ENCODE measurements at regions not wholly inside any gene's neighbourhood (a gene's known extent, or its start where the extent isn't known, plus 50 kb on each side); places are given as distances from the start of the nearest gene placed in this dataset.

DNA sequence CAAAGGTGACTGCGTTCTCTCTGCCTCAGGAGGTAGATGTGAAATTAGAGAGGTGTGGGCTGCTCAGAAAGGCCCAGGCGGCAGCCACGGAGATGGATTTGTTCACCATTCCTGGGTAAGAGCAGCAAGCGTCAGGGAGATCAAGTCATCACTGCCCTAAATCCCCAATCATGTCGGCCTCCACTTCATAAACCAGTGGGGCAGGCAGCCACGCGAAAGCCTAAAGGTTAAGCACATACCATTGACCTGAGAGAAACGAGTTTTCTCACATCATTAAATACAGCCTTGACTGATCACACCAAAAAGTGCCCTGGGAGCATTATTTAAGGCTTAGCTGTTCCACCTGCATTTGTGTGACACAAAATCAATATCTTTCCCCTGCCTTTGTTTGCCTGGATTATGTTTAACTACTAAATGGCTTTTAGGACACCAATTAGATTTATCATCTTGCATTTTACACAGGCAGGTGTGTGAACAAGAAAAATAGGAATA lies 50.7 kb upstream of the FOXB1 start:
- no peak for DNase-seq

DNA sequence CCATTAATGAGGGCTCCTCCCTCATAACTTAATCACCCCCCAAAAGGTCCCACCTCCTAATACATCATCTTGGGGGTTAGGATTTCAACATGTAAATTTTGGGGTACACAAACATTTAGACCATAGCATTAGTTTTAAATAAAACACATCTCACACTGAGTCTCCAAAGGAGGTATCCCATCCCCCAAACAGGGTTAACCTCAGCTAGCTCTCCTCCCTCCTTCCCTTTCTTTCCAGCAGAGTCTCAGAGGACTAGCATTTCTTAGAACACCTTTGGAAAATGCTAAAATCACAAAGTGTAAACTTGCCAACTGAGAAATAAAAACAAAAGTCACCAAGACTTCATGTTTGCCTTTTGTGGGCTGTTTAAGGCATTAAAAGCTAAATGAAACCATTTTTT lies 51.2 kb upstream of the FOXB1 start:
- DNase-seq, result no peak

DNA sequence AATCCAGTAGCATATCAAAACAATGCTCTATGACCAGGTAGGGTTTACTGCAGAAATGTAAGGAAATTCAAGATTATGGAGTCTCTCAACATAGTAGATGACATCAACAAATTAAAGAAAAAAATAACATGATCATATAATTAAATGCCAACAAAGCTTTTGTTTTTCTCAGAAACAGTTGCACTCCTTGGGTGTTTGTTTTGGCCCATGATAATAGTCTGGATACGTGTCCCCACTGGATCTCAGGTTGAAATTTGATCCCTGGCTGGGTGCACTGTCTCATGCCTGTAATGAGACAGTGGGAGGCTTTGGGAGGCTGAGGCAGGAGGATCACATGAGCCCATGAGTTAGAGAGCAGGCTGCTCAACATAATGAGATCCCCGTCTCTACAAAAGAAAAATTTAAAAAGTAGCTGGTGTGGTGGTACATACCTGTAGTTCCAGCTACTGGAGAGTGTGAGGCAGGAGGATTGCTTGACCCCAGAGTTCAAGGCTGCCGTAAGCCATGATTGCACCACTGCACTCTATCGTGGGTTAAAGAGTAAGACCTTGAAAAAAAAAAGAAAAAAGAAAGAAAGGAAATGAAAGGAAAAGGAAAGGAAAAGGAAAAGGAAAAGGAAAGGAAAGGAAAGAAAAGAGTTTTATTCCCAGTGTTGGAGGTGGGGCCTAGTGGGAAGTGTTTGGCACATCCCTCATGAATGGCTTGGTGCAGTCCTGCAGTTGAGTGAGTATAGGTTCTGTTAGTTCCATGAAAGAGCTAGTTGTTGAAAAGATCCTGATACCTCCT lies 53.3 kb upstream of the FOXB1 start:
- no peak for DNase-seq

DNA sequence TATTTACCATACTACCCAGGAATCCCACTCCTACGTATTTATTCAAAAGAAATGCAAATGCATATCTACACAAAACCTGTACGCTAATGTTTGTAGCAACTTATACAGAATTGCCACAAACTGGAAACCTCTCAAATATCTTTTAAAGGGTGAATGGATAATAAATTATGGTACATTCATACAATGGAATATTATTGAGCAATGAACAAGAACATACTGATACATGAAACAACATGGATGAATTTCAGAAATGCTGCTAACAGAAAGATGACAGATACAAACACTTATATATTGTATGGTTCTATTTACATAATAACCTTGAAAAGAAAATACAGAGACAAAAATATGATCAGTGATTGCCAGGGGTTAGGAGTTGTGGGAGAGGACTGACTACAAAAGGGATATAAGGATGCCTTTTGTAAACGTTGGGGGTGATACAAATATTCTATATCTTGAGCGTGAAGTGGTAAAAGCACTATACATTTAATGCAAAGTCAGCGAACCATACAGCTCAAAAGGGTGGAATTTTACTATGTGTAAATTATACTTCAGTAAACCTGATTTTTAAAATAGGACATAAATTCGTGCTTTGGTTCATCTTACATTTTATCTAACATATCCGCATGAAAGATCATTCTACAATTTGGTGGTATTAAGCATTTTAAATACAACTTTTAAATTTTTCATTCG lies 55.0 kb upstream of the FOXB1 start:
- no peak for DNase-seq

DNA sequence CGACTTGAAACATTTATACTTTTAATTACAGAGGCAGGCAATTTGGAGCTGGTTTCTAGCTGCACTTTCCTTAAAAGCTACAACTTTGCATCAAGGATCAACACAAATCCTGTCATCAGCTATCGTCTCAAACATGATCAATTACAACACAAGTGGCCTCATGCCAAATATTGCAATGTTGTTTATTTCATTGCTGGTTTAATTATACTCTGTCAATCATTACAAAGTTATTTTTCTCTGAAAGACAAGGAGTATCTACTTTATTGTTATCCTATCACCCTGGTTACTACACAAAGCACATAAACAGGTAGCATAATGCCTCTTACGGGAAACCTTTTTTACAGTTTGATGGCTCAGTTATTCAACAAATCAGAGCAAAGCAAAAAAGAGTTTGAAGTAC lies 58.0 kb upstream of the FOXB1 start:
- no peak for DNase-seq

DNA sequence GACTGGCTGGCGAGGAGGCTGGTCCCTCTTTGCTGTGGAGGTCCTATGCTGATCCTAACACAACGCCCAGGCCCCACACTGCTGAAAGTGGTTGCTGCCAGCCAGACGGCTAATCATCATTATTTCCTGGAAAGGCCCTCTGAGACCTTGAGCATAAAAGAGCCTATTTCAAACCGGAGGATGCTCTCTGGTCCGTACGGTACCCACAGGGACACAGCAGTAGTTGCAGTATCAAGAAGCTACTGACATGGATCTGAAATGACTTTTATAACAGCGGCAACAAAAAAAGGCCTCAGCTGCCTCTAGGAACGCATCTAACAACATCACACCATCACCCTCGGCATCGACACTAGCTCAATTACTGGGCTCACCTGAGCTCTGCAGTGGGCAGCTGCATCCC lies 59.1 kb upstream of the FOXB1 start:
- no peak for DNase-seq

DNA sequence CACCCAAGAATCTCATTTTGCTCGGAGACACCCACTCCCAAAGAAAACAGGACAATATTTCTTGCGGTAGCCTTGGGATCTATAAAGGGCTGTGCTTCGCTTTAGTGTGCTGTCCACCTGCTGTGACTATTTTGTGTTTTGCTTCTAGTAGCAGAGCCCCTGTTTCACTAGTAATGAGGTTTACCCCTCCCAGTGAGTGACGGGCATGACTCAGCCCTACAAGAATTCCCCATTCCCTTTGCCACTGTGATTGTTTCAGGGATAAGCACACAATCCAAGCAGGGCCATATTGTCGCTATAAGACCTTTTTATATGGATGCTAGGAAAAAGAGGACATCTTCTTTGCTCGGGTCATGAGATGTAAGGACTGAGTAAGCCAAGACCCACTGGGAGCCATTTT lies 62.5 kb upstream of the FOXB1 start:
- no peak for DNase-seq

DNA sequence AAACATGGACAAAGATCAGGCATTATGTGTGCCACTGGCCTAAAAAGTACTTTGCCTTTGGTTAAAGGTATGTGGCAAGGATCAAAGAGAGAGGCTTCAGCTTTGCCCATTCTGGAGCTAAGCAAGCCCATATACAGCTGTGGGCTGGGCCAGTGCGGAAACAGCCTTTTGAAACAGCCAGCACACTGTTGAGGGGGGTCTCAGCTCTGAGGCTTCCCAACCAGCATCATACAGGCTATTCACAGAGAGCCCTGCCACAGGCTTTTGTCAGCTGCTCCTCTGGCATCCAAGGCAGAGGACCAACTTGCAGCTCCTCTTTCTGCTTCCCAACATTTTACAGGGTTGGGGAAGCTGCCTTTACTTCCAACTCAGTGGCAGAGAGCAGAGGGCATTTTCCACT lies 63.2 kb upstream of the FOXB1 start:
- no peak for DNase-seq

DNA sequence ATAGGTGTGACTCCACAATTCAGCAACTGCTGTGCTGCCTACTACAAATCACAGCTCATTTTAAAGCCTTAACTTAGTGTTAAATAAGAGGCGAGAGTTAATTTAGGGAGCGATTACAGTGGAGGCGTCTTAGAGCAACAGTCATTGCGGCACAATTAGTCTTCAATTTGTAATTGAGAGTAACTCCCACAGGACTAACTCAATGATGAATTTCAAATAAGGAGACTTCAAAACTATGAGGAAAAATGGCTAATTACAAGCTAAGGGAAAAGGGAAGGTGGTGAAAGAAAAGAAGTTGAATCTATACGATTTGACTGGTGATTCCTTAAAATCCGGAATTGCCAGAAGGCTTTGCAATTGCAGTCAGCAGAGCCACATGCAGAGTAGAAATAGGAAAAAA lies 63.7 kb upstream of the FOXB1 start:
- no peak for DNase-seq

DNA sequence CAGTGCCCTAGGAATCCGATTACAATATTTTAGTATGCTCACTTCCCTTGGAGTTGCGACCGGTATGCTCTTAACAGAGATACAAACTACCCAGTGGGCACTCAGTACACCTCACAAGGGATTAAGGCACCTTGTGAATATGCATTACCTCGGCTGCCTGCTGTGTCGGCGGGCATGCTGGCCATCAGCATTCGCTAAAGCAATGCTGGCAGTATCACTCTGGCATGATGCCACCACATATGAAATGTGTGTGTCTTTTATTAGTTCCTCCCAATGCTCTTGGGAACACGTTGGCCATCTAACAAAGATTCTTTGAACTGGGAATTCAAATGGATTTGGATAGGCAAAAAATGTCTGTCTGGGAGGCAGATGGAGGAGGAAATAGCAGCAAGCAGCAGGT lies 67.4 kb upstream of the FOXB1 start:
- no peak for DNase-seq

DNA sequence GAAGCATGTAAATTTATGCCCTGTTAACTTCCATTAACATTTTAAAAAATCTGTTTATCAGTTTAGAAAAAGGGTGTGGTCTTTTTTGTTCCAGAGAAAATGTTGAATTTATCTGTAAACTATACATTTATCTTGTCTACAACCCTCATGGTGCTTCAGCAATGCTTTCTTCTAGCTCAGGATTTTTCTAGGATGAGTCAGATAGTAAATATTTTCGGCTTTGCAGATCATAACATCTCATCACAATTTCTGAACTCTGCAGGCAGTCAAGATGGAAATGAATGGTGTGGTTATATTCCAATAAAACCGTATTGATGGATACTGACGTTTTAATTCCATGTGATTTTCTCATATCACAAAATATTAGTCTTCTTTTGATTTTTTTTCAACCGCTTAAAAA lies 70.5 kb upstream of the FOXB1 start:
- DNase-seq, result no peak

DNA sequence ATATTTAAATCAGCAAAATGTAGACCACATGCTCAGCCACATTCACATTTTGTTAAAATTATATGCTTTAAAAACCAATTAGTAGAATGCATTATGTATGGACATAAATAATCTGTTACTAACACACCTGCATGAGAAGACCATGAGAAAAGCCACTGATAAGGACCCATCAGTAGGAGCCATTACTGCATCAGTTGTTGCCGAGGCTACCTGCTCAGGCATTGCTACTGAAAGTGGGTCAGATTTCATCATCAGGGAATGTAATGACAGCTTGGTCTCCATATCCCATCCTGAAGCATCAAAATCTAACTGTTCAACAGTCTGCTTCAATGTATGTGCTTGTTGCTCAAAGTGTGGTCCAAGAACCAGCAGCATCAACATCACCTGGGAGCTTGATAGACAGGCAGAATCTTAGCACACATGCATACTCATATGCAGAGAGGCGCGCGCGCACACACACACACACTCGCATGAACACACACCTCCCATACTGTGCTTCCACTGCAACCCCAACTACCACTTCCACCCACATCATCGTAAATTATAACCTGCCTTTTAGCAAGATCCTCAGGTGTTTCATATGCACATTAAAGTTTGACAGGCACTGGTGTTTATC lies 72.4 kb upstream of the FOXB1 start:
- DNase-seq, result no peak

DNA sequence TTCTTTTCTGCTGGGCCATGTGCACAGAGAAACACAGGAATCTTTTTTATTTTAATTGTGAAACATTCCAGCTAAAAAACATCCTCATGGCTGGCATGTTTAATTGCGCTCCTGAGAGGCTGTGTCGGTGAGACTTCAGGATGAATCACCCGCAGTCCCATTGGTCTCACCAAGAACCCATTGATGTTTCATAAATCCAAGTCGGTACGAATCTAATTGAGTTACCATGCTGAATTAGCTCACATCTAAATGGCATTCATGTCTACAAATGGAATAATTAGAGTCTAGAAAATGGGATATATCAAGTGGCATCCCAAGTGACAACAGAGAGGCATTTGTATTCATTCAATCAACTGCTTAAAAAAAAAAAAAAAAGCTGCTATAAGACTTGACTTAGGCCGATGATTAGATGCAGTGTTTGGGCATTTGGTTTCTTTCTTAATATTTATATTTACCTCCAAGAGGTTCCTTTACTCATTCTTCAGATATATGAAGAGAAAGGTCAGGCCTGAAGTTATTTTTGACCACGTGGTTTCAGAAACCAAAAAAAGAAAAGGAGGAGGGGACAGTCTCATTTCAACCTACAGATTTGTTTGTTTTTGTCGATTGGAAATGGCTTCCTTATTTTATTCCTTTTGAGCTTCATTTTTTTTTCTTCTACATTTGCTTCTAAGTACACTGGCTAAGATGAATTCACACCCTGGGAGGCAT lies 79.1 kb upstream of the FOXB1 start:
- no peak for DNase-seq

DNA sequence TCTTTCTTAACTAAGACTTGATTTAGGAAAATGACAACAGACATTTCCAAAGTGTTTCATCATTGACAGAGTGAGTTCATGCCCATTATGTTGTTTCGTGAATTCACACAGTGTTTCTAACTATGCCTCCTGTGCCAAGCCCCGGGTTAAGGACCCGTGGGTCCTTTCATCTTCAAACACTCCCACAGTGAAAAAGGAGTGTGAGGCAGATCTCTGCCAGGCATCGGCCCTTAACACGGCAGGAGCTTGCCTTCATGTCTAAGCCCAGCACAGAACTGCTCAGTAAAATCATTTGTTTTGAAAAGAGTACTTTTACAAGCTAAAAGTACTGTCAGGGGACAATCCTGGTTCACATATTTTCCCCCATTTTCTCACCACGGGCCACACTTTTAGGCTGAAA lies 80.0 kb upstream of the FOXB1 start:
- DNase-seq, result no peak

DNA sequence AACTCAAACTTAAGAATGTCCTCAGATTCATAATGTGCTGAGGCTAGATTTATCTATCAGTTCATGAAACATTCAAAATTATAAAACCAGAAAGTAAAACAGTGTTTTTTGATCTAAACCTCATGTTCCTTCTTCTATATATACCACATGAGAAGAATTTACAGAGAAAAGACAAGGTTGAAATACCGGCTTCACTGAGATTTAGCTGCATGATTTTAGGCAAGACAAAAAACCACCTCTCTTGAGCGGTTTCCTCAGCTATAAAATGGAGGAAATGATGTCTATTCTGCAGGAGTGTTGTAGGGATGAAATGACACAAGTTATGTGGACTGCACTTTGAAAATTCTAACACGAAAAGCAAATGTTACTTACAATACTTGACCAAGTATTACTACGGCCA lies 80.6 kb upstream of the FOXB1 start:
- DNase-seq, result no peak

DNA sequence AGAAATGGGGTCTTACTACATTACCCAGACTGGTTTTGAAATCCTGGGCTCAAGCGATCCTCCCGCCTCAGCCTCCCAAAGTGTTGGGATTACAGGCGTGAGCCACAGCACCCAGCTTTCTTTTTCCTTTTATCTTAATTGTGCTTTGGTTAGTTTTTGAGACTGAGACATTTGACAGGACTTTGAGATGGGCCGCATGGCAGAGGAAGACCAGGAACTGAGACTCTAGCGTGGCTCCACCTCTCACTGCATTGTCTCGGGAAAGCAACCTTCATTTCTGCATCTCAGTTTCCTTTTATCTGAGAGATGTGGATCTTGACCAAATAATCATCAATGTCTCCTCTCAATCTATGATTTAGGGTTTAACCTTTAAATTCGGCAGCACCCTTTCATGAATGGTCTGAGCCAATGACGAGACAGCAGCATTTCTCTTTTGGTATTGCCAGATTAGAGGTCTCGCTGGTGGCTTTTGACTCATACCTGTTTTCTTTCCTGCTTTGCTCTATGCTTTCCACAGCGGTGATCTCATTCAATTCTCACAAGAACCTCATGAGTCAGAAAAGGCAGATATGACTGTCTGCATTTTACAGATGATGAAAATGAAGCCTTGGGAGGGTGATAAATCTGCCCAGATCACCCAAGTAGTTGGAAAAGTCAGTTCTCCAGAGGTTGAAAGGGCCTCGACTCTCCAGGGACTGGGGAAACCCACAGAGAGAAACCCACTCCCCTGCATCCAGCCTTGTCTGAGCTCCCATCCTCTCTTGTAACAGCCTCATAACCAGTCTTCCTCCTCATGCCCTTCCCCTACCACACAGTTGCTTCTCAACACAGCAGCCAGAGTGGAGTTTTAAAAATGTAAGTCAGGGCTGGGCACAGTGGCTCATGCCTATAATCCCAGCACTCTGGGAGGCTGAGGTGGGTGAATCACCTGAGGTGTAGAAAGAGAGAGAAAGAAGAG lies 84.8 kb upstream of the FOXB1 start:
- peak; percentile 21 for DNase-seq

DNA sequence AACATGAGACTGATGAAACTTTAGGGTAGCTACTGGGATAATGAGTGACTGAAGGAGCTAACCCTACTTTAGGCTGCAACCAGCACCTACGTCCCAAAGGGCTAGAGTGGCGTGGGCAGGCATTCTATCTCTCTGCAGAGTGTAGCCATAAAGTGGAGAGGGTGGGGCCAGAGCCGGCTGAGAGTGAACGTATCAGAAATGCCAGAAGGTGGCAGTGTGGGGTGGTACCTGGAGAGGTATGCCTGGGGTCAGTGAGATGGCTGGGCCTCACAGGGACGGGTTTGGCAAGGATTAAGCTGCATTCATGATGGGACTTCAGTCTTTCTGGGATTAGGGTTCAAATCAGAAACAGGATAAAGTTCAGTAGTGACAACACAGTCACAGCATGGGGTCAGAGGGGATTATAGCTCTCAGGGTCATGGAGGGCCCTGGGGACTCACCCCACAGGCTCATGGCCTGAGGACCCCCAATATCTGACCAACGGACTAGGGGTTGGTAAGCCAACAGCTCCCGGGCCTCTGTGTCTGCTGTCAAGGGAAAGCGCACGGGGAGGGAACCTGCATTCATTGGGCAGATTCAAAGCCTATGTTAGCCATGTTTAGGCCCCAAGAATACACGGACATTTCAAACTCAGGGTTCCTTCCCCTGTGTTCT lies 86.5 kb upstream of the FOXB1 start:
- DNase-seq, result peak; percentile 65

DNA sequence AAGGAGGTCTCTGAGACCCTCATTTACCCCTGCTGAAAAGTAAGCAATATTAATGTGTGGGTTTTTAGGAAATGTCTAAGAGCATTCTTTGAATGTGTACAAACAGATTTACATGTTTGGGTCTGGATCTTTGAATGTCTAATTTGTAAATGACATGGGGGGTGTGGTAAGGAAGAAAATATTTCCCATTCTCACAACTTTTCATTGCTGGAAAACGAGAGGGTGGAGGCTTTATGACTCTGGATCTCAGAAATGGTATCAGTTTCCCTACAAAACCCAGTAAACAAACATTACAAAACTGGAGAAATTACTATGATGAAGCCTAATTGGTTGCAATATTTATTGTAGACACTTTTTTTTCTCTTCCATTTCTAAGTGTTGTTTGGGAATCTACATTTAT lies 98.1 kb upstream of the FOXB1 start:
- no peak for DNase-seq

DNA sequence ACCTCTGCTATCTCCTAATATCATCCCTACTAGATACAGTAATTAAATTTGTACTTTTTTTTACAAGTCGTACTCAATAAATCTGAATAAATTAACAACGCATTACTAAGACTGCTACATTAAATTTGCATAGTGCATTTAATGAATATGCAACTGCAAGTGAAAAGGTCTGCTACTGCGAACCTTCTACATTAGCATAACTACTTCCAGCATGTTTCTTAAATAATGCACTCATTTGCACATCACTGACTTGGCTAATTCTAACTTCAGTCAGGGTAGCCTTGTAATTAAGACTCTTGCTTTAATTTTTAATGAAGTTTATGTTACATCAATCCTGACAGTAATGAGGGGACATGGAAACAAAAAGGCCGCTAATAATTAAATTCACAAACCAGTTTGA lies 98.9 kb upstream of the FOXB1 start:
- no peak for DNase-seq

DNA sequence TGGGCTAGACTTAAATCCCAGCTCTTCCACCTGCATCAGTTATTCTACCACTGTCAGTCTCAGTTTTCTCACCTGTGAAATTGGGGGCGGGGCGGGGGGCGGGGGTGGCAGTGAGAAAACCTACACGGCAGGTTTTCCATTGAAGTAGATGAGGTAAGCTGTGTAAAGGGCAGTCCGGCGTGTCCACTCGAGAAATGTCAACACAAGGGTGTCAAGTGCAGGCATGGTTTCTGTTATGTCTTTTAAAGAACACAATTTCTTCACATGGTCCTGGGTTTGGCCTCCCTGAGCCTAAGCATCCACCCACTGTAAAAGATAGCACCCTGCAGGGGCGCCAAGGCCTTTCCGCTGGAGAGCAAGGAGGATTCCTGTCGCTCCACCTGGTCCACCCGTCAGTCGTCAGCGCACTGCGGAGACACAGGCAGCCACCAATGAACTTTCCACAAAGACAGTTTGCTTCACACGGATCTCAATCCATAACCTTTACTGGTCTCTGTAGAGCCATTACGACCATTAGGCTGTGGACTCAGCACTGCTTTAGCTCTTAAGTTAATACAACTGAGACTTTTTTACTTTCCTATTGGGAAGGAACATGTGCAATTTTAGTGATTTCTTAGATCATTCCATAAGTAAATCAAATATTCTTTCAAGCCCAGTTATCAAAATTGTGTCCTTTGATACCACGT lies 99.5 kb upstream of the FOXB1 start:
- DNase-seq, result no peak

DNA sequence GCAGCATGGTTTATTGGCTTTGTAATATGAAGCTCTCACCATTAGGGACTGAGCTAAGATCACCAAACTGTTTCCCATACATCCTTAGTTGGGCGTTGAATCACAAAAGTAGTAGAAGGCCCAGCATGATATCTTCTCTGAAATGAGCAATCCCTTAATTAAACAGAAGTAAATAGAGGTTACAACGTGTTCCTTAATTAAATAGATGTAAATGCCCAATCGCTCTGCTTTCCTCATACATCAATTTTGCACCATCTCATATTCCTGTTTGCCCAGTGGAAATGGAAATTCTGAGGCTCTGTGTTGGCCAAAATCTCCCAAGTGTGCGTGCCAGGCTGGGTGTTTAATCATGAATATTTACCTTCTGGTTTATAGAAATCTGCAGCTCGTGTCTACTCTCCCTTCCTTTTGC lies 107.4 kb upstream of the FOXB1 start:
- DNase-seq, result no peak

Measured in stimulated activated CD4-positive, alpha-beta T cell treated with anti-CD3 and anti-CD28 coated beads, Interleukin-12 subunit alpha, Interleukin-12 subunit beta, amount 100 ng/mL, for 4 hours (primary cell).